ENCODE measurements at regions not wholly inside any gene's neighbourhood (a gene's known extent, or its start where the extent isn't known, plus 50 kb on each side); places are given as distances from the start of the nearest gene placed in this dataset.
"Not testable (repeated sequence)": the region's sequence is repeated elsewhere in the genome, so short reads cannot be mapped to it uniquely, and the experiment has no call there.

DNA sequence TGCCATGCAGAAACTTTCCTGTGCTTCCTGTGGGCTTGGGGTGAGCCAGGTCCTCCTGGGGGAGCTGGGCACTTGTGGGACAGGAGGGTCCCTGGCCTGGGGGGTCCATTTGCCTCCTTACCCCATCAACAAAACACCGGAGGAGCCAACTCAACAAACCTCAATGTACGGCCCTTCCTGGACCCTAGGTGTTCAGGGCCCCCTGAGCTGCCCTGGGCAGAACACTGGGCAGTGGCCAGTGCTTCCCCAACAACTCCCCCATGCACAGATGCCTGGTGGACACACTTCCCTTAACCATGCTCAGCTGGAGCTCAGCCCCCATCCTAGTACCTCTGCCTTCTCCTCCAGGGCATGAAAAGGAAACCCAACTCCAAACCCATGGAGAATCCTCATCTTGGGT, 1504.2 kb upstream of the TPTE start:
- H3K36me3 ChIP-seq, H3K4me3 ChIP-seq, H3K9ac ChIP-seq, H3K27ac ChIP-seq, H3K9me3 ChIP-seq, H3K4me1 ChIP-seq, H4K20me1 ChIP-seq, H3K4me2 ChIP-seq, H3K27me3 ChIP-seq: not testable (repeated sequence)

DNA sequence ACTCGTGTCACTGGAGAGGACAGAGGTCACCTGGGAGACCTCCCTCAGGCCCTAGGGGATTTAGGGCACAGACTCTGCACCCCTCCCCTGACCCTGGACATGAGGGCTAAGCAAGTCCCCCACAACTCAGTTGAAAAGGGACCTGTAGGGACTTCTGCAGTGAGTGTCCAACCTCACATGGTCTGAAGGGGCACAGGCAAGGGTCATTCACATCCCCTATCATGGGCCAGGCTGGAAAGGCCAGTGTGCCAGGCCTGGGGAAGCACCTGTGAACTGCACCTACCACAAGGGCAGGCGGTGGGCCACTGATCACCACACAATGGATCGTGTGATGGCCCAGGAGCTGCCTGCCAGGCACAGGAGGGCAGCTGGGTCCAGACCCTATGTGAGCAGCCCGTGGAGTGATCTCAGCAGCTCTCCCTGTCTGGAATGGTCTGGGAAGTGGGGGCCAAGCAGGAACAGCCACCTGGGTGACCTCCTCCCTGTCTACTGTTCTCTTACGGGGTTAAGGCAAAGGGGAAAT, 1502.6 kb upstream of the TPTE start:
- H3K9me3 ChIP-seq, H3K4me2 ChIP-seq, H3K27ac ChIP-seq, H3K9ac ChIP-seq, H3K36me3 ChIP-seq, H3K4me3 ChIP-seq, H3K4me1 ChIP-seq, H3K27me3 ChIP-seq, H4K20me1 ChIP-seq: not testable (repeated sequence)

DNA sequence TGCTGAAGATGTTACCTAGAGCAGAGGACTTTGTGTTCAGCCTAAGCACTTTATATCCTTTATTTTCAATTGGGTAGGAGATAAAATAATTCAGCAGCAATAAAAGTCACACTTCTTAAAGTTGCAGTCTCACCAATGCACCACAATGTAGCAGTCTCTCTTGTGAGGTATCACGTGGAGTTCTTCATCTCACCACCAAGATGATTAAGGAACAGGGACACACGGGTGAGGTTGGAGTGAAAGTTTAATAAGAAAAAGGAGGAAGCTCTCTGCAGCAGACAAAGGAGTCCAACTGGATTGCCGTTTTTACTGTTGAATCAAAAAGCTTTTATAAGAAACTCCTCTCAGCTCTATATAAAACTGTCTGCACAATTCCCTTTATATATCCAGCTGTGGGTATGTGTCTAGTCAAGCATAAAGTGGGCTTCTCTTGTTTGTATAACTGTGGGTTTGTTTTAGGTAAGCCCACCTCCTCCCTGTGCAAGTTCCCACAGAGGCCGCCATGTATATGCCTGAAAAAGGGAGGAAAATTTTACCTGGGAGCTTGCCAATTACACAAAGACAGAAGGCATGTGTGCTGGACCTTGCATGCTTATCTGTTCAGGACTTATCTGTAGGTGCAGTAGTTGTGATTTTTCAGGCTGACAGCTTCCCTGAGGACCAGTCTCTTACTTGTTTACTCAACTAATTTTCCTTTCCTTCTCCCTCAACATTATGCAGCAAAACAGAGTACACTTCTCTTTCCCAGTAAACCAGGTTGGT, 1497.2 kb upstream of the TPTE start:
- not testable (repeated sequence) for H3K4me3 ChIP-seq, H3K4me2 ChIP-seq, H3K9ac ChIP-seq, H3K9me3 ChIP-seq, H3K4me1 ChIP-seq, H3K27me3 ChIP-seq, H3K36me3 ChIP-seq, H3K27ac ChIP-seq, H4K20me1 ChIP-seq

DNA sequence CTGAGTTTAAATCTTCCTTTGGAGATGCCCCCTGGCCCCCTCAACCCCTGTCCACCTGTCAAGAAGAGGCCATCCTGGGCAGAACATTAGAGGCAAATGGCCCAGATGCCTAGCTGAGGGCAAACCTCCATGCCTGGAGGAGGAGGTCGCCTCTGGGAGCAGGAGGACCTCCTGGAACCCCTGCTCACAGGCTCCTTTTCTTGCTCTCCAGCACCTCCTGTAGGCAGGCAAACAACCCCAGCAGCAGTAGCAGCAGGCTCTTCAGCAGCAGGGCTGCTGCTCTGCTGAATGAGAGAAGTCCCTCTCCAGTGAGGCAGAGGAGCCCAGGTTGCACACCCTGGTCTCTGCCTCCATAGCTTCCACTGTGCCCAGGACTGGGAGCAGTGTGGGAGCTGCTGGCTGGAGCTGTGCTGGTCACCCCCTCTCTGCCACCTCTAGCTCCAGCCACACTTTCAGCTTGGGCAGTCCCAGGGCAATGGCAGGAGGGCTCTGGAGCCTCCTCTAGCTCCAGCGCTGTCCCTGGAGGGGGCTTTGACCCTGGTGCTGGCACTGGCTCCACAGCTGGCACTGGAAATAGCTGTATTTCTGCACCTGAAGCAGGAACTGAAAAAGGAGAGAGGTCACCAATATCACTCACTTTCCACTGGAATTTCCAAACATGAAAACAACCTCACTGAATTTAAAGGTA, 1494.5 kb upstream of the TPTE start:
- H3K4me3 ChIP-seq, H3K9ac ChIP-seq, H3K9me3 ChIP-seq, H4K20me1 ChIP-seq, H3K27ac ChIP-seq, H3K27me3 ChIP-seq, H3K4me1 ChIP-seq, H3K36me3 ChIP-seq, H3K4me2 ChIP-seq: not testable (repeated sequence)

DNA sequence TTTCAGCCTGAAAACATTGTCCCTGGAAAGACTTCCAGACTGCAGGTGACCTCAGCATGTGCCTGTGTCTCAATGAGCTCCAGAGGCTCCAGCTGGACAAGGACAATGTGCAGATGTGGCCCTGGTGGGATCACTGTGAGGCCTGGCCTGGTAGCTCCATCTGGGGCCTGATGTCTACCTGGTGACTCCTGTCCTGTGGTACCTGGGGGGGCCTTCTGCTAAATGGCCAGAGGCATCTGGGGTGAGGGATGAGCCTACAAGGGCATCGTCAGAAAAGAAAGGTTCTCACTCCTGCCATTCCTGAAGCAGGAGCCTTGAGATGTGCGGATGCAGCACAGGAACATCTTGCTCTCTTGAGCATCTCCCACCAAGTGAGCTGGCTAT, 1494.0 kb upstream of the TPTE start:
- H3K9me3 ChIP-seq, H3K9ac ChIP-seq, H4K20me1 ChIP-seq: not testable (repeated sequence)

DNA sequence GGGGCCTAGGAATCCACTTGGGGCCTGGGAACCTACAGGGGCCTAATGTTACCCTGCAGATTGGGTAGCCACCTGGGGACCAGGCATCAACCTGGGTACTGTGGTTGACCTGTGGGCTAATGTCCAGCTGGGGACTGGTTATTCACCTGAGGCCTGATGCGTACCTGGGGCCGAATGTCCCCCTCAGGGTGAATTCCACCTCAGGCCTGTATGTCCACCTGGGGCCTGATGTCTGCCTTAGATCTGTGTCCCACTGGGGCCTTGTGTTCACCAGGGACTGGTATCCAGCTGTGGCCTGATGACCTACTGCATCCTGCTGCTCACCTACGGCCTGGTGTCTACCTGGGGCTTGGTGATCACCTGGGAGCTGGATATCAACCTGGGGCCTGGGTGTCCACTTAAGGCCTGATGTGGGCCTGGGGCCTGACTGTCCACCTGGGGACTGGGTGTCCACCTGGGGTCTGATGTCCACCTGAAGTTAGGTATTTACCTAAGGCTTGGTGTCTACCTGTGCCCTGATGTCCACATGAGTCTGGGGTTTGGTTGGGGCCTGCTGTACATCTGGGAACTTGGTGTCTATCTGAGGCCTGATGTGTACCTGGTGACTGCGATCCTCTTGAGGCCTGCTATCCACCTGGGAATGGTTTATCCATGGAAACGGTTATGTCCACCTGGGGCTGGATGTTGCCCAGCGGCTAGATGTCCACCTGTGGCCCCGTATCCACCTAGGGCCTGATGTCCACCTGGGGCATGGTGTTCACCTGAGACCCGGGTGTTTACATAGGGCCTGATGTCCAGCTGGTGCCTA, 1492.6 kb upstream of the TPTE start:
- not testable (repeated sequence) for H3K4me3 ChIP-seq, H3K9ac ChIP-seq, H3K9me3 ChIP-seq, H4K20me1 ChIP-seq, H3K27ac ChIP-seq, H3K36me3 ChIP-seq, H3K27me3 ChIP-seq, H3K4me2 ChIP-seq, H3K4me1 ChIP-seq

More for the DNA sequence above, 1494.0 kb upstream of the TPTE start:
- not testable (repeated sequence) for H3K36me3 ChIP-seq, H3K27ac ChIP-seq, H3K27me3 ChIP-seq, H3K4me2 ChIP-seq, H3K4me1 ChIP-seq, H3K4me3 ChIP-seq

DNA sequence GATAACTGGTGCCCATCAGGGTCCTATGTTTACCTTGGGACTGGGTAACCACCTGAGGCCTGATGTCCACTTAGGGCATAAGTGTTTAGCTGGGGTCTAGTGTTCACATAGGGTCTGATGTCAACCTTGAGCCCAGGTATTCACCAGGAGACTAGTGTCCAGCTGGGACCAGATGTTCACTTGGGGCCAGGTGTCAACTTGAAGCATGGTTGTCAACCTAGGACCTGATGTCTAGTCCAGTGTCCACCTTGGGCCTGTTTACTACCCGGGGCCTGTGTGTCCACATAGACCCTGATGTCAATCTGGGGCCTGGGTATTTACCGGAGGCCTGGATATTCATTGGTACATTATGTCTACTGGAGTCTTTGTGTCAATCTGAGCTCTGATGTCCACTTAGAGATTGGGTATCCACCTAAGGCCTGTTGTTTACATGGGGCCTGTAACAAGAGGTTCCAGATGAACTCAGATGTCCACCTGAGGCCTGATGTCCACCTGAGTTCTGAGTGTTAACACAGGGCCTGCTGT, 1491.2 kb upstream of the TPTE start:
- H3K27ac ChIP-seq, H3K4me1 ChIP-seq, H3K4me3 ChIP-seq, H3K9me3 ChIP-seq, H3K36me3 ChIP-seq, H3K27me3 ChIP-seq, H4K20me1 ChIP-seq, H3K9ac ChIP-seq, H3K4me2 ChIP-seq: not testable (repeated sequence)

DNA sequence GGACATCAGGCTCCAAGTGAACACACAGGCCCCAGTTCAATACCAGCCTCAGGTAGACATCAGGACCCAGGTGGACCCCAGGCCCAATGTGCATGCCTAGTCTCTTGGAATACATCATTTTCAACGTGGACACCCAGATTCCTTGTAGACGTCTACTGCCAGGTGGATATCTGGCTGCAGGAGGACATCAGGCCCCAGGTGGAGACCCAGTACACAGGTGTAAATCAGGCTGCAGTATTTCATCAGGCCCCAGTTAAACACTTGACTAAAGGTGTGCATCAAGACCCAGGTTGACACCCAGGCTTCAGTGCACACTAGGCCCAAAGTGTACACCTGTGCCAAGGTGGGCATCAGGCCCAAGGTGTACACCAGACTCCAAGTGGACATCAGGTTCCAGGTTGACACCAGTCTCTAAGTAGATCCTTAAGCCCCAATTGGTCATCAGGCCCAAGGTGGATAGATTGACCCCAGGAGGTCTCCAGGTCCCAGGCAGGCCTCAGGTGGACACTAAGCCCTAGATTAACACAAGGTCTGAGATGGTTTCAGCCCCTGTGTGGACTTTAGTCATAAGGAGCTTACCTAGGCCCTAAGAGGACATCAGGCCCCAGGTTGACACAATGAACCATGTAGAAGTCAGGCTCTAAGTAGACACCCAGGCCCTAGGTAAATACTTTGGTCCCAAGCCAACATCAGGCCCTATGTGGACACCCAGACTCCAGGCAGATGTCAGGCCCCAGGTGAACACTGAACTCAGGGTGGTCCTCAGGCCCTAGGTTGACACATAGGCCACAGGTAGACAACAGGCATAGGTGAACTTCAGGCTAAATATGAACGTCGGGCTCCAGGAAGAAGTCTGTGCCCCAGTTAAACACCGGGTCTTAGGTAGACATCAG, 1489.7 kb upstream of the TPTE start:
- H3K4me3 ChIP-seq, H3K27me3 ChIP-seq, H4K20me1 ChIP-seq, H3K4me2 ChIP-seq, H3K4me1 ChIP-seq, H3K27ac ChIP-seq, H3K9me3 ChIP-seq, H3K9ac ChIP-seq, H3K36me3 ChIP-seq: not testable (repeated sequence)

DNA sequence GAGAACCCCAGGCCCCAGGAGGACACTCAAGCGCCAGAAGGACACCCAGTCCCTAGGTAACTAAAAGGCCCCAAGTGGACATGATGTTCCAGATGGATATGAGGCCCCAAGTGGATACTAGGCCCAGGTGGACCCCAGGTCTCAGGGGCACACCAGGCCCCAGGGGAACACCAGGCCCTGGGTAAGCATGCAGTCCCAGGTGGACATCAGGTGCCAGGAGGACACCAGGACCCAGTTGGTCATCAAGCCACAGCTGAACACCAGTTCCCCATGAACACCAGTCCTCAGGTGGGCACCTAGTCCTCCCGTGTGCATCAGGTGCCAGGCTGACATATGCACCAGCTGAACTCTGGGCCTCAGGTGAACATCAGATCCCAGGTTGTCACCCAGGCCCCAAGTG, 1488.8 kb upstream of the TPTE start:
- H3K4me3 ChIP-seq = not testable (repeated sequence)

DNA sequence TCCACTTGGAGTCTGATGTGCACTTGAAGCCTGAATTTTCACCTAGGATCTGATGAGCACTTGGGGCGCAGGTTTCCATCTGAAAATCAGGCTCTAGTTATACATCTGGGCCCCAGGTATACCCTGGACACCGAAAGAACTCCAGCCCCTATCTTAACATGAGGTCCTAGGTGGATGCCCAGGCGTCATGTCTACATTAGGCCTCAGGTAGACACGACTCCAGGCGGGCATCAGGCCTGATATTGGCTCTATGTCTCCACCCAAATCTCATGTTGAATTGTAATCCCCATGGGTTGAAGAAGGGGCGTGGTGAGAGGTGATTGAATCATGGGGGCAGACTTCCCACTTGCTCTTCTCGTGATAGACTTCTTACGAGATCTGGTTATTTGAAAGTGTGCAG, 1488.1 kb upstream of the TPTE start:
- H3K4me1 ChIP-seq, H3K27ac ChIP-seq, H3K4me3 ChIP-seq, H3K36me3 ChIP-seq, H3K4me2 ChIP-seq, H4K20me1 ChIP-seq, H3K27me3 ChIP-seq, H3K9ac ChIP-seq: not testable (repeated sequence)
- H3K9me3 ChIP-seq = peaks cover 16% of the 10 kb centered on the region

More for the DNA sequence above, 1488.8 kb upstream of the TPTE start:
- H3K36me3 ChIP-seq, H3K27ac ChIP-seq, H4K20me1 ChIP-seq, H3K9ac ChIP-seq, H3K4me2 ChIP-seq, H3K4me1 ChIP-seq, H3K9me3 ChIP-seq, H3K27me3 ChIP-seq: not testable (repeated sequence)

DNA sequence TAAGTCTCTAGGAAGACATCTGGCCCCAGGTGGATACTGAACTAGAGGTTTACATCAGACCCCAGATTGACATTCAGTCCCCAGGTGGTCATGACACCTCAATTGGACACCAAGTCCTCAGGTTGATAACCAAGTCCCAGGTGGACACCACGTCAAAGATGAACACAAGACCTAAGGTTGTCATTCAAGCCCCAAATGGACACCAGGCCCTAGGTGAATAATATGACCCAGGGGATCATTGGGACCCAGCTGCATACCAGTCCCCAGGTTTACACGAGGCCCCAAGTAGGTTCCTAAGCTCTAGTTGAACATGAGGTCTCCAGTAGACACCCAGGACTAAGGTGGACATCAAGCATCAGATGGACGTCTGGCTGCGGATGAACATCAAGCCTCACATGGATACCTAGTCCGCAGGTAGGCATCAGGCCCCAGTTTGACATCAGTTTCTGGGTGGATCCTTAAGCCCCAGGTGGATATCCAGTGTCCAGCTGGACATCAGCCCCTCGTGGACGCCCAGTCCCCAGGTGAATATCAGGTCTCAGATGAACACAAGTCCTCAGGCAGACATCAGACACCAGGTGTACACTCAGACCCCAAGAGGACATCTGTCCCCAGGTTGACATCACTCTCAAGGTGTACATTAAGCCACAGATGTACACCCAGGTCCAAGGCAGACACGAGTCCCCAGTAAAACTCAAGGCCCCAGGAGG, 1486.7 kb upstream of the TPTE start:
- H3K4me2 ChIP-seq, H3K27me3 ChIP-seq, H4K20me1 ChIP-seq, H3K4me3 ChIP-seq, H3K36me3 ChIP-seq, H3K27ac ChIP-seq, H3K9ac ChIP-seq, H3K4me1 ChIP-seq: not testable (repeated sequence)
- H3K9me3 ChIP-seq = peaks cover 24% of the 10 kb centered on the region

DNA sequence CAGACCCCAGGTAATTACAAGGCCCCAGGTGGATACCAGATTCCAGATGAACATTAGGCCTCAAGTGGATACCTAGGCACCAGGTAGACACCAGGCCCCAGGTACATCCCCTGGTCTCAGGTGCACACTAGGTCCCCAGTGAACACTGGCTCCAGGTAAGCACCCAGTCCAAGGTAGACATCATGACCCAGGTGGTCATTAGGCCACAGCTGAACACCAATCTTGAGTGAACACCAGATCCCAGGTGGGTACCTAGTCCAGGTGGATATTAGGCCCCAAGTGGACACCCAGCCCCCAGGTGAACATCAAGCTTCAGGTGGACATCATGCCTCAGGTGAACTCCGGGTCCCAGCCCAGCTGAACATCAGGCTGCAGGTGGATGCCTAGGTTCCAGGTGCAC, 1486.2 kb upstream of the TPTE start:
- H3K27me3 ChIP-seq, H3K27ac ChIP-seq, H4K20me1 ChIP-seq, H3K9ac ChIP-seq, H3K36me3 ChIP-seq, H3K4me2 ChIP-seq, H3K4me1 ChIP-seq, H3K4me3 ChIP-seq: not testable (repeated sequence)
- H3K9me3 ChIP-seq = peaks cover 30% of the 10 kb centered on the region

DNA sequence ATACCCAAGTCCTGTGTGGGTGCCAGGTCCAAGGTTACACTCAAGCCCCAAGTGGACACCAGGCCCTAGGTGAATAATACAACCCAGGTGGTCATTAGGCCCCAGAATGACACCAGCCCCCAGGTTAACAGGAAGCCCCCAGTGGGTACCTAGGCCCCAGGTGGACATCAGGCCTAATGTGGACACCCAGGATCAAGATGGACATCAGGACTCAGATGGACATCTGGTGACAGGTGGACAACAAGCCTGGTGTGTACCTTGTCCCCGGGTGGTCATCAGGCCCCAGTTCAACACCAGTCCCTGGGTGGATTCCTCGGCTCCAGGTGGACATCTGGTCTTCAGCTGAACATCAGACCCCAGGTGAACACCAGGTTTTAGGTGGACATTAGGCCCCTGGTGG, 1485.4 kb upstream of the TPTE start:
- not testable (repeated sequence) for H3K9ac ChIP-seq, H3K27ac ChIP-seq, H3K36me3 ChIP-seq, H4K20me1 ChIP-seq, H3K4me3 ChIP-seq, H3K27me3 ChIP-seq, H3K4me2 ChIP-seq, H3K4me1 ChIP-seq
- H3K9me3 ChIP-seq = peaks cover 37% of the 10 kb centered on the region
